ENCODE measurements at regions not wholly inside any gene's neighbourhood (a gene's known extent, or its start where the extent isn't known, plus 50 kb on each side); places are given as distances from the start of the nearest gene placed in this dataset.

DNA sequence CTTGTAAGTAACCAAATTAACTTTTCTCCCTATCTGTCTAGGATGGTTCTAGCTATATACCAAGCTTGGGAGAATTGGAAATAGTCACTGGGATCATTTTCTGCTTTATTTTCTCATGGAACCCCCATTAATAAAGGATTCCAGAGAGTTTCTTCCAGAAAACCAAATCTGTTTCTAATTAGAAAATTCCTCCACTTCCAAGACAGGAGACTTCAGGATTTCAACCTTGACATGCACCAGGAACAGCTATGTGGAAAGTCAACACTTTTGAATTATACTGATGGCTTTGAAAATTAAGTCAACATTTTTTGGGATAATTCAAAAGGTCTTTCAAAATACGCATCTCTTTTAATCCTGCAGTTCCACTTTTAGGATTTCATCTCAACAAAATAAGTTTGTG lies 138.3 kb downstream of the MEX3B start:
- no peaks in the 10 kb centered on the region for H3K36me3 Mint-ChIP-seq
- ATAC-seq (ENCODE audit: low read depth): no peak
- H3K4me3 Mint-ChIP-seq: no peak overlapping the region
- peaks cover 5% of the 10 kb centered on the region for H3K27me3 Mint-ChIP-seq
- no peak overlapping the region for H3K27ac Mint-ChIP-seq
- no peaks in the 10 kb centered on the region for H3K4me1 Mint-ChIP-seq
- no peak for DNase-seq
- no peaks in the 10 kb centered on the region for H3K9me3 Mint-ChIP-seq
- POLR2A ChIA-PET: no interaction called here

- ATAC-seq (ENCODE audit: low read depth) (no peak), DNase-seq (no peak)
- POLR2A ChIA-PET: no interaction called here
- Mint-ChIP-seq H3K27me3 (peaks cover 5% of the 10 kb centered on the region), H3K4me3 (no peak overlapping the region), H3K36me3 (no peaks in the 10 kb centered on the region), H3K4me1 (no peaks in the 10 kb centered on the region), H3K27ac (no peak overlapping the region), H3K9me3 (no peaks in the 10 kb centered on the region)
These were observed 139.9 kb downstream of the MEX3B start for GRCh38 chr15:81905889-81906288.

GRCh38 chr15:81901319-81901718 lies 144.5 kb downstream of the MEX3B start:
- H3K27ac Mint-ChIP-seq: no peak overlapping the region
- no peak for ATAC-seq (ENCODE audit: low read depth)
- DNase-seq: no peak
- POLR2A ChIA-PET: no interaction called here
- H3K36me3 Mint-ChIP-seq: no peaks in the 10 kb centered on the region
- H3K9me3 Mint-ChIP-seq: no peaks in the 10 kb centered on the region
- no peak overlapping the region for H3K4me3 Mint-ChIP-seq
- no peaks in the 10 kb centered on the region for H3K4me1 Mint-ChIP-seq
- peaks cover 5% of the 10 kb centered on the region for H3K27me3 Mint-ChIP-seq

DNA sequence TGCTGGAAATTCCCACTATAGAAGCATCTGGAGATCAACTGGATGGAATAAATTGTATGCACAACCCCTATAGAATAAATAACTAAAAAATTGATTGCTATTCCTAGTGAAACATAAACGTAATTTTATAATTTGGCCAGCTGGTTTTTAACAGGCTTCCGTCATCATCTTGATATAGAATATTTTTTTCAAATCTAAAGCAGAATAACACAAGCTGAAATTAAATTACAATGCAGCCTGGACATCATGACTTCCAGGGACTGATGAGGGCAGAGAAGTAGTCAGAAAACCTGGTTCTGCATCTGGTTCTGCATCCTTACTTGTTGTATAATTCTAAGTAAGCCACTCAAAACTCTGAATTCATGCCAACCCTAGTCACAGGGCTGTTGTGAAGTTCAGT lies 146.1 kb downstream of the MEX3B start:
- Mint-ChIP-seq H3K27ac (no peak overlapping the region), H3K4me1 (no peaks in the 10 kb centered on the region), H3K36me3 (no peaks in the 10 kb centered on the region), H3K4me3 (no peak overlapping the region), H3K27me3 (peaks cover 8% of the 10 kb centered on the region), H3K9me3 (no peaks in the 10 kb centered on the region)
- POLR2A ChIA-PET: no interaction called here
- ATAC-seq (ENCODE audit: low read depth) (no peak), DNase-seq (no peak)

GRCh38 chr15:81899024-81899423 lies 146.8 kb downstream of the MEX3B start:
- ATAC-seq (ENCODE audit: low read depth): no peak
- no peaks in the 10 kb centered on the region for H3K9me3 Mint-ChIP-seq
- H3K27ac Mint-ChIP-seq: no peak overlapping the region
- peaks cover 8% of the 10 kb centered on the region for H3K27me3 Mint-ChIP-seq
- no peak for DNase-seq
- H3K4me1 Mint-ChIP-seq: no peaks in the 10 kb centered on the region
- no peaks in the 10 kb centered on the region for H3K36me3 Mint-ChIP-seq
- POLR2A ChIA-PET: no interaction called here
- H3K4me3 Mint-ChIP-seq: no peak overlapping the region

DNA sequence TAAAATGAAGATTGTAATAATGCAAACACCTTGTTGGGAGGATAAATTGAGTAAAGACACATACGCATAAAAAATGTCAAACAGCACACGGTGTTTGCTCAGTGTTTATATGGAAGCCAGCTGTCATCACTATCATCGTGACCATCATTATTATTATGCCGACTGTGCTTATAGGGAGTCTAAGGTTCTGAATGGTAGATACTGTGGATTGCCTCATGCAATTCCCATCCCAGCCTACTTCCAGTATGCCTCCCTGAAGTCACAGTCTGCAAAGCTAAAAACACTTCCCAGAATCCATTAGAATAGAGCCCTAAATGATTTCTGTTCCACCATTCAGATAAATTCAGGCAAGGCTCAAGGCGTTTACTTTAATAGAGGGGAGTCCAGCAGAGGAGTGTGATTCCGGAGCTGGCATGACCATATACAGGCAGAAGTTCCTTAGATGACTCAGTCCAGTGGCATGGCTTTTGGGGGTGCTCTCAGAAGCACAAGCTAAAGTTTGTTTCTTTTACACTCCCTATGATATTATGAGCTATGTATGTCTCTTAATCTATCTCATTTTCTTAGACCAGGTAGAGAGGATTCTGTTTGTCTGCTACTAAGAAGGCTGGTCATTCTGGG lies 148.7 kb downstream of the MEX3B start:
- POLR2A ChIA-PET: no interaction called here
- Mint-ChIP-seq H3K4me3 (no peak overlapping the region), H3K27ac (no peak overlapping the region), H3K36me3 (no peaks in the 10 kb centered on the region), H3K27me3 (peaks cover 4% of the 10 kb centered on the region), H3K9me3 (no peaks in the 10 kb centered on the region), H3K4me1 (no peaks in the 10 kb centered on the region)
- ATAC-seq (ENCODE audit: low read depth): no peak
- no peak for DNase-seq

GRCh38 chr15:81896356-81896755 lies 149.5 kb downstream of the MEX3B start:
- POLR2A ChIA-PET: no interaction called here
- Mint-ChIP-seq H3K36me3 (no peaks in the 10 kb centered on the region), H3K27ac (no peak overlapping the region), H3K27me3 (peaks cover 4% of the 10 kb centered on the region), H3K4me3 (no peak overlapping the region), H3K9me3 (no peaks in the 10 kb centered on the region), H3K4me1 (no peaks in the 10 kb centered on the region)
- ATAC-seq (ENCODE audit: low read depth): no peak
- DNase-seq: no peak

GRCh38 chr15:81895723-81896122 lies 150.1 kb downstream of the MEX3B start:
- no peak for ATAC-seq (ENCODE audit: low read depth)
- POLR2A ChIA-PET: no interaction called here
- peaks cover 4% of the 10 kb centered on the region for H3K27me3 Mint-ChIP-seq
- H3K36me3 Mint-ChIP-seq: no peaks in the 10 kb centered on the region
- no peak overlapping the region for H3K4me3 Mint-ChIP-seq
- no peak overlapping the region for H3K27ac Mint-ChIP-seq
- H3K9me3 Mint-ChIP-seq: no peaks in the 10 kb centered on the region
- H3K4me1 Mint-ChIP-seq: no peaks in the 10 kb centered on the region
- no peak for DNase-seq

- Mint-ChIP-seq H3K27ac (no peak overlapping the region), H3K36me3 (no peaks in the 10 kb centered on the region), H3K9me3 (no peaks in the 10 kb centered on the region), H3K4me1 (no peaks in the 10 kb centered on the region), H3K4me3 (no peak overlapping the region), H3K27me3 (peaks cover 4% of the 10 kb centered on the region)
- POLR2A ChIA-PET: no interaction called here
- no peak for ATAC-seq (ENCODE audit: low read depth)
- no peak for DNase-seq
These were observed 151.8 kb downstream of the MEX3B start for GRCh38 chr15:81894061-81894460.

GRCh38 chr15:81893182-81893835 lies 152.5 kb downstream of the MEX3B start:
- Mint-ChIP-seq H3K27ac (no peak overlapping the region), H3K36me3 (no peaks in the 10 kb centered on the region), H3K9me3 (no peaks in the 10 kb centered on the region), H3K27me3 (peaks cover 4% of the 10 kb centered on the region), H3K4me3 (no peak overlapping the region), H3K4me1 (no peaks in the 10 kb centered on the region)
- POLR2A ChIA-PET: no interaction called here
- ATAC-seq (ENCODE audit: low read depth): no peak
- no peak for DNase-seq

DNA sequence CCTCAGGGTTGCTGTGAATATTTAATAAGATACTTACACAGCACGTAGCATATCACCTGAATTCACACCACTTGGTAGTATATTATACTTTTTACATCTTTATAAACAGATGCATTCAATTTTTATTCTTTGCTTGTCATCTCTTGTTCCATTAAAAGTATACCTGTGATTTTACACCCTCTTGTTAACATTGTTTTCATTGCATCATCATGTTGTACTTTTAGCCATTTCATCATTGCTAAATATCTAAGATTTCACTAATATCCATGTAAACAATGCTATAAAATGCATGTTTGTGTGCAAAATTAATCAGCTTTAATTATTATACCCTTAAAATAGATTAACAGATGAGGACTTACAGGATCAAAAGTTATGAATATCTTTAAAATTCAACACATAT lies 155.3 kb downstream of the MEX3B start:
- no peak overlapping the region for H3K4me3 Mint-ChIP-seq
- POLR2A ChIA-PET: no interaction called here
- H3K36me3 Mint-ChIP-seq: no peaks in the 10 kb centered on the region
- ATAC-seq (ENCODE audit: low read depth) (no peak), DNase-seq (no peak)
- peaks cover 1% of the 10 kb centered on the region for H3K27me3 Mint-ChIP-seq
- H3K9me3 Mint-ChIP-seq: no peaks in the 10 kb centered on the region
- H3K4me1 Mint-ChIP-seq: no peaks in the 10 kb centered on the region
- no peak overlapping the region for H3K27ac Mint-ChIP-seq

GRCh38 chr15:81889485-81889881 lies 156.3 kb downstream of the MEX3B start:
- H3K9me3 Mint-ChIP-seq: no peaks in the 10 kb centered on the region
- no peak overlapping the region for H3K27ac Mint-ChIP-seq
- ATAC-seq (ENCODE audit: low read depth) (no peak), DNase-seq (no peak)
- POLR2A ChIA-PET: no interaction called here
- no peak overlapping the region for H3K4me3 Mint-ChIP-seq
- H3K36me3 Mint-ChIP-seq: no peaks in the 10 kb centered on the region
- H3K4me1 Mint-ChIP-seq: no peaks in the 10 kb centered on the region
- H3K27me3 Mint-ChIP-seq: no peaks in the 10 kb centered on the region

DNA sequence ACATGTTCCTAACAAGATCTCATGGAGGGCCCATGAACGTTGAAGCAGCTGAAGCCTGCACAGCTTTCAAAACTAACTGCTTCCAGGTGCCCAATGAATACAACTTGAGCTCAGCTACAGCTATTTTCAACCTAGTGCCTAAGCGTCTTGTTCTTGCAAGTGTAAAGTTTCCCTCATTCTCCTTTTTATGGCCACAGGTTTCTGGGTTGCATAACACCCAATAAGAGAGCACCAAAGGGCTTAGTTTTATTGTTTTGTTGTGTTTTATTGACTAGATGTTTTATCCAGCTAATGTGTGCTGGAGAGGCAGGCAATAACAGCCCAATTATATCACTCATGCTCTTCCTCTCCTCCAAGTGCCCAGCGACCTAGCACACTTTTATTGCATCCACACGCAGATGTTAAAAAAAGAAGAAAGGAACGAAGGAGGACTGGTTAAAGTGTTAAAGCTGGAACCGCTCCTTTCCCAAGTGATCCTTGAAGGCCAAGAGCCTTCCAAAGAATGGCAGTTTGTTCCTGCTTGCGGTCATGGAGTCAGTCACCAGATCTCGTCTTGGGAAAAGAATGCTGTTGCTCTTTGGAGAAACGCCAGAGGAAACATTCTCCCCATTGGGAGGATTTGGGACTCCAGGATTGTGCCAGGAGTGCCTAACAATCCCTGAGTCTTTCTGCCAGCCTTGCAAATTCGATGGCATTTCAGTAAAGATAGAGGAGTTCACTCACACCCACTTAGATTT lies 156.9 kb downstream of the MEX3B start:
- POLR2A ChIA-PET: no interaction called here
- Mint-ChIP-seq H3K4me1 (no peaks in the 10 kb centered on the region), H3K36me3 (no peaks in the 10 kb centered on the region), H3K4me3 (no peak overlapping the region), H3K27me3 (no peaks in the 10 kb centered on the region), H3K27ac (no peak overlapping the region), H3K9me3 (no peaks in the 10 kb centered on the region)
- ATAC-seq (ENCODE audit: low read depth): no peak
- DNase-seq: no peak

GRCh38 chr15:81887912-81888311 lies 157.9 kb downstream of the MEX3B start:
- Mint-ChIP-seq H3K27ac (no peak overlapping the region), H3K9me3 (no peaks in the 10 kb centered on the region), H3K4me1 (no peaks in the 10 kb centered on the region), H3K4me3 (no peak overlapping the region), H3K27me3 (peaks cover 3% of the 10 kb centered on the region), H3K36me3 (no peaks in the 10 kb centered on the region)
- POLR2A ChIA-PET: no interaction called here
- DNase-seq (no peak), ATAC-seq (ENCODE audit: low read depth) (no peak)
